AG04449 (cell line): ENCODE measurements at regions not wholly inside any gene's neighbourhood (a gene's known extent, or its start where the extent isn't known, plus 50 kb on each side); places are given as distances from the start of the nearest gene placed in this dataset.

Experiments
- CTCF ChIA-PET: fragments of 350-600 bp; formaldehyde crosslinking; extraction: SDS; loops from one replicate; lab custom pipeline; 2021; ENCODE audit warnings: antibody characterized with exemption; lab: Yijun Ruan, JAX
- POLR2A ChIA-PET: fragments of 400-600, 350-600 bp; formaldehyde crosslinking; extraction: SDS; loops from one replicate; lab custom pipeline; 2020; ENCODE audit warnings: antibody characterized with exemption, inconsistent platforms; lab: Yijun Ruan, JAX
- DNase-seq: peaks from one replicate; pipeline ENCODE4 v3.0.0-alpha.2; 2010; ENCODE audit warnings: low read depth, low spot score
- H3K4me3 ChIP-seq: 2 replicates; pipeline ENCODE4 v1.5.1; 2011; ENCODE audit warnings: low read depth, mild to moderate bottlenecking, control low read depth, low read length
- TF ChIP-seq, protein P1 (sequence below): IDR thresholded peaks from one replicate; pipeline ENCODE4 v1.5.1; 2011; ENCODE audit warnings: mild to moderate bottlenecking, moderate library complexity, low read length, control low read depth, inconsistent platforms; ENCODE audit not compliant: insufficient read depth; ENCODE audit errors: missing control alignments

DNA sequence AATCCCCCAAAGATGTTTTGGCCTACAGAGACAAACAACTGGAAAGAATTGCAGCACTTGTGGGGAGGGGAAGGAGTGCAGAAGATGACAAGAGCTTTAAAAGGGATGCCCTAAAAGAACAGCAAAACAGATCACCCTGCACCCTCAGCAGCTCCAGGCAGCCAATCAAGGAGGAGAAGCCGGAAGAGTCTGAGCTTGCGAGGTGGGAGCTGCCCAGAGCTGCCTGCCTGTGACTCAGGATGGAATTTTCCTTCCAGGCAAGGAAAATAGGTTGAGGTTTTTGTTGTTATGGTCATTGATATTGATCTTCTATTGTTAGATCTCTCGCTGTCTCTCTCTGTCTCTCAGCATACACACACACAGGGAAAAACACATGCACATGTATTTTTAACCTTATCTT, 70.3 kb upstream of the MAP1B start:
- TF ChIP-seq, protein P1, sequence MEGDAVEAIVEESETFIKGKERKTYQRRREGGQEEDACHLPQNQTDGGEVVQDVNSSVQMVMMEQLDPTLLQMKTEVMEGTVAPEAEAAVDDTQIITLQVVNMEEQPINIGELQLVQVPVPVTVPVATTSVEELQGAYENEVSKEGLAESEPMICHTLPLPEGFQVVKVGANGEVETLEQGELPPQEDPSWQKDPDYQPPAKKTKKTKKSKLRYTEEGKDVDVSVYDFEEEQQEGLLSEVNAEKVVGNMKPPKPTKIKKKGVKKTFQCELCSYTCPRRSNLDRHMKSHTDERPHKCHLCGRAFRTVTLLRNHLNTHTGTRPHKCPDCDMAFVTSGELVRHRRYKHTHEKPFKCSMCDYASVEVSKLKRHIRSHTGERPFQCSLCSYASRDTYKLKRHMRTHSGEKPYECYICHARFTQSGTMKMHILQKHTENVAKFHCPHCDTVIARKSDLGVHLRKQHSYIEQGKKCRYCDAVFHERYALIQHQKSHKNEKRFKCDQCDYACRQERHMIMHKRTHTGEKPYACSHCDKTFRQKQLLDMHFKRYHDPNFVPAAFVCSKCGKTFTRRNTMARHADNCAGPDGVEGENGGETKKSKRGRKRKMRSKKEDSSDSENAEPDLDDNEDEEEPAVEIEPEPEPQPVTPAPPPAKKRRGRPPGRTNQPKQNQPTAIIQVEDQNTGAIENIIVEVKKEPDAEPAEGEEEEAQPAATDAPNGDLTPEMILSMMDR = no peak
- no peak overlapping the region for H3K4me3 ChIP-seq
- ChIA-PET POLR2A (no interaction called here), CTCF (interaction anchor here (0.9 to 1.5 kb wide), 2 partner anchors 14 to 18 kb away, joined by 3 to 4 read pairs; no protein-coding TSS in a partner anchor)
- no peak for DNase-seq

DNA sequence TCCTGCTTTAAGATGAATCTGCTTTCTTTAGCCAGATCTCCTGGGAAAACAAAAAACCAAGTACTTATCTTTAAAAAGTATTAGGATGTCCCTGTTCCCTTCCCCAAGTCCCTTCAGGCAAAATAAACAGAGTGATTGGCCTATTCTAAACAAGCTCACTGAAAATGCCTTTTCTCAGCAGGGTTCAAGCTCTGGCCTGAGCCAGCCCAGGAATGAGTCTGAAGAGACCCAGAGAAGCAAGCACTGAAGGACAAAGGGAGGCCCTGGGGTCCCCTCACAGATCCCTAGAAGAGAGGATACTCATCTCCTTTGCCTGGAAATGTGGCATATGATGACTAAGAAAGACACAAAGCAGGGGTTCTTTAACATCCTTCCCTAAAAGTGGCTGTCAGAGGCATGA, 66.8 kb upstream of the MAP1B start:
- DNase-seq = no peak
- TF ChIP-seq, protein P1 = no peak
- CTCF ChIA-PET = no interaction called here
- no peak overlapping the region for H3K4me3 ChIP-seq
- POLR2A ChIA-PET = no interaction called here

DNA sequence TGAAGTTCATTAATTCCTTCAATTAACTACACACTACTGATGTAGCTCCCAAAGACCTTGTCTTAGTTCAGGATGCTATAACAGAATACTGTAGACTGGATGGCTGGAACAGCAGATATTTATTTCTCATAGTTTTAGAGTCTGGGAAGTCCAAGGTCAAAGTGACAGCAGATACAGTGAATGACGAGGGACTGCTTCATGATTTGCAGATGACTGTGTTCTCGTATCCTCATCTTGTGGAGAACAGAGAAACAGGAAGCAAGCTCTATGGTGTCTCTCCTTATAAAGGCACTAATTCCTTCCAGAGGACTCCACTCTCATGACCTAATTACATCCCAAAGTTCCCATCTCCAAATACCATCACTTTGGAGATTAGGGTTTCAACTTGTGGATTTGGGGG, 65.6 kb upstream of the MAP1B start:
- TF ChIP-seq, protein P1 = no peak
- no peak overlapping the region for H3K4me3 ChIP-seq
- POLR2A ChIA-PET = no interaction called here
- CTCF ChIA-PET = no interaction called here
- DNase-seq = no peak

DNA sequence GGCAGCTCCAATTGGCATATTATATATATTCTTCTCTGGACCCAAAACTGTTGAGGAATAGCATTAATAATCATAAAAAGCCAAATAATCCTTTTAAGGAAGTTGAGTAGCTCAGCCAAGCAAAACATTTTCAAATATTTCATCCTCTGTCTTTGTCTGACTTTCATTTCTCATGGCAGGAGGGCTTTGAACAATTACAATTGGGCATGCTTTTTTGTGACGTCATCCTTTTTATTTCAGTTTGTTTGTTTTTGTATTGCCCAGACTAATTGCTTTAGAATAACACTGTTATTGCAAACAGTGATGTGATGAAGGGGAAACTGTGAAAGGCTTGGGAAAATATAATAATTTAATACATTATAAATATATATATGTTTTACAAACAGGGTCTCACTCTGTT, 65.2 kb upstream of the MAP1B start:
- H3K4me3 ChIP-seq = no peak overlapping the region
- DNase-seq = no peak
- POLR2A ChIA-PET = no interaction called here
- TF ChIP-seq, protein P1 = no peak
- CTCF ChIA-PET = no interaction called here

DNA sequence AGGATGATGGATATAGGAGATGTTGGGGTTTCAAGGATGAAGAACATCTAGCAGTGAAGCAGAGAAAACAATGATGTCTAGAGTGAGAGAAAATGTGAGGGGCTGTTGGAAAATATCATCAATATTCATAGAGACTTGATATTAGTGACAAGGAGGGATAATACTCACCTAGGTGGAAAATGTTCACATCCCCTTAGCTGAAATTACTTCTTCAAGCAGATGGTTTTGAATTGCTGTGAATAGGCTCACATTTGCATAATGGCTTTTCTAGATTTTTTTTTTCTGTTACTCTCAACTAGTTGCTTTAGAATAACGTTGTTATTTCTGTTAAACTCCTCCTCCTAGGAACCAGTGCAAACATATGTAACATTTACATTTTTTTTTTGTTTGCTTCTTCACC, 61.6 kb upstream of the MAP1B start:
- ChIA-PET CTCF (no interaction called here), POLR2A (no interaction called here)
- H3K4me3 ChIP-seq = no peak overlapping the region
- DNase-seq = no peak
- TF ChIP-seq, protein P1 = no peak

DNA sequence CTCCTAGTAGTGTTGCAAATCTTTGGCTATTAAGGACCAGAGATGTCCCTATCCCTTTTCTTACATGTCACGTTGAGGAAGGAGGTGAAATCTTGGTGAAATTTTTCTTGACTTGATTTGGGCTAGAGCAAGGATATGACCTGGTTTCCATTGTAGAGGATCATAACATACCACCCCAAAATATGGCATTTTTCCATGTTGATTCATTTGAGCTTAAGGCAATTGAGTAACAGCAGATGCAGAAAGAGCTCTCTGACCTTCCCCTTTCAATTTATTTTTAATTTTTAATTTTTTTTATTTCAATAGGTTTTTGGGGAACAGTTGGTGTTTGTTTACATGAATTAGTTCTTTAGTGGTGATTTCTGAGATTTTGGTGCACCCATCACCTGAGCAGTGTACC, 61.2 kb upstream of the MAP1B start:
- no peak overlapping the region for H3K4me3 ChIP-seq
- no peak for DNase-seq
- TF ChIP-seq, protein P1 = no peak
- ChIA-PET POLR2A (no interaction called here), CTCF (no interaction called here)
